ENCODE measurements at regions not wholly inside any gene's neighbourhood (a gene's known extent, or its start where the extent isn't known, plus 50 kb on each side); places are given as distances from the start of the nearest gene placed in this dataset.
"Not testable (repeated sequence)": the region's sequence is repeated elsewhere in the genome, so short reads cannot be mapped to it uniquely, and the experiment has no call there.

DNA sequence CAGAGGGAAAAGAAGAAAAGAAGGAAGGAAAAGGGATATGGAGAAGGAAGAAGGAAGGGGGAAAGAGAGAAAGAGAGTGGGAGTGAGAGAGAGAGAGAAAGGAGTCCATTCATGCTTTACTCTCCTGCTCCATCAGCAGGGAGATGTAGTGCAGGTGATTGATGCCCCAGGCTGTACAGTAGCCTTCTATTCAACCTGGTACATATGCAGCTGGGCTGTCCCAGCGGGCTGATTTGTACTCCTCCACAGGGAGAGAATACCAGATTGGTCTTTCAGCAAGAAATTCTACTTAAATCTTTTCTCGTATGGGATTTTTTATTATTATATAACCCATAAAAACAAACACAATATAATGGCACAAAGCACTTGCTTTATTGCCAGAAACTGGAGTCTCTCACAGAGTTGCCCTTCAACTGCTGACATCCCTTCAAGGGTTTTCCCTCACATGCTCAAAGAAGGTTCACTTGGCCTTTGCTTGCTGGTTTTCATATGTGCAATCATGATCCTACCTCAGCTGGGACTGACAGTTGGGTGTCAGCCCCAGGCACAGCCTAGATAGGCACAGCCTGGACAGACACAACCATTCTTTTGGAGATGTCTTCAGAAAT lies 380.1 kb upstream of the RIOK2 start:
- H3K27ac Mint-ChIP-seq, result no peak overlapping the region
- no peaks in the 10 kb centered on the region for H3K36me3 Mint-ChIP-seq
- H3K9me3 Mint-ChIP-seq, result peaks cover 11% of the 10 kb centered on the region
- TF ChIP-seq, protein P1, sequence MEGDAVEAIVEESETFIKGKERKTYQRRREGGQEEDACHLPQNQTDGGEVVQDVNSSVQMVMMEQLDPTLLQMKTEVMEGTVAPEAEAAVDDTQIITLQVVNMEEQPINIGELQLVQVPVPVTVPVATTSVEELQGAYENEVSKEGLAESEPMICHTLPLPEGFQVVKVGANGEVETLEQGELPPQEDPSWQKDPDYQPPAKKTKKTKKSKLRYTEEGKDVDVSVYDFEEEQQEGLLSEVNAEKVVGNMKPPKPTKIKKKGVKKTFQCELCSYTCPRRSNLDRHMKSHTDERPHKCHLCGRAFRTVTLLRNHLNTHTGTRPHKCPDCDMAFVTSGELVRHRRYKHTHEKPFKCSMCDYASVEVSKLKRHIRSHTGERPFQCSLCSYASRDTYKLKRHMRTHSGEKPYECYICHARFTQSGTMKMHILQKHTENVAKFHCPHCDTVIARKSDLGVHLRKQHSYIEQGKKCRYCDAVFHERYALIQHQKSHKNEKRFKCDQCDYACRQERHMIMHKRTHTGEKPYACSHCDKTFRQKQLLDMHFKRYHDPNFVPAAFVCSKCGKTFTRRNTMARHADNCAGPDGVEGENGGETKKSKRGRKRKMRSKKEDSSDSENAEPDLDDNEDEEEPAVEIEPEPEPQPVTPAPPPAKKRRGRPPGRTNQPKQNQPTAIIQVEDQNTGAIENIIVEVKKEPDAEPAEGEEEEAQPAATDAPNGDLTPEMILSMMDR (conservative IDR thresholded peaks at IDR 0.05), result no peak
- H3K27me3 Mint-ChIP-seq, result no peaks in the 10 kb centered on the region
- no peaks in the 10 kb centered on the region for H3K4me1 Mint-ChIP-seq (ENCODE audit: unreplicated experiment)
- no peak overlapping the region for H3K4me3 Mint-ChIP-seq
- no peak for DNase-seq (ENCODE audit: extremely low spot score, unreplicated experiment)

DNA sequence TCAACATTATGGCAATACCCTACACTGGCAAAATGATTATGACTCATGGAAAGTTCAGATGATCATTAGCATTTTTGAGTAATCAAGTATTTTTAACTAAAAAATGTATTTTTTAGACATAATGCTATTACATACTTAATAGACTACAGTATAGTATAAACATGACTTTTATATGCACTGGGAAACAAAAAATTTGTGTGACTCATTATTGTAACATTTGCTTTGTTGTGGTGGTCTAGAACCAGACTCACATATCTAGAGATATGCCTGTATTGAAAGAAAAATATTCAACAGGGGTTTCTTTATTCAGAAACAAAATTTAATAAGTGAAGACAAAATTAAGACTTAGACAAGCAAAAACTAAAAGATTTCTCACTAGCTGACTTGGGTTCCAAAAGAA lies 385.3 kb upstream of the RIOK2 start:
- Mint-ChIP-seq H3K9me3 (peaks cover 11% of the 10 kb centered on the region), H3K27ac (no peak overlapping the region), H3K36me3 (no peaks in the 10 kb centered on the region), H3K27me3 (no peaks in the 10 kb centered on the region), H3K4me3 (no peak overlapping the region), H3K4me1 (ENCODE audit: unreplicated experiment) (no peaks in the 10 kb centered on the region)
- no peak for DNase-seq (ENCODE audit: extremely low spot score, unreplicated experiment)
- TF ChIP-seq, protein P1 (conservative IDR thresholded peaks at IDR 0.05), result no peak

DNA sequence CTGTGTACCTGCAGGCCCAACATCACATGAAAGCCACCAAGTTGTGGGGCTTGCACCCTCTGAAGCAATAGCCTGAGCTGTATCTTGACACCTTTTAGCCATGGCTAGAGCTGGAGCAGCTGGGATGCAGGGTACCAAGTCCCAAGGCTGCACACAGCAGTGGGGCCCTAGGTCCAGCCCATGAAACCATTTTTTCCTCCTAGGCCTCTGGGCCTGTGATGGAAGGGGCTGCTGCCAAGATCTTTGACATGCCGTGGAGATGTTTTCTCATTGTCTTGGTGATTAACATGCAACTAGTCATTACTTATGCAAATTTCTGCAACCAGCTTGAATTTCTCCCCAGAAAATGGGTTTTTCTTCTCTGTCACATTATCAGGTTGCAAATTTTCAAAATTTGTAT lies 387.2 kb upstream of the RIOK2 start:
- TF ChIP-seq, protein P1 (conservative IDR thresholded peaks at IDR 0.05), result no peak
- no peaks in the 10 kb centered on the region for H3K36me3 Mint-ChIP-seq
- H3K9me3 Mint-ChIP-seq, result peaks cover 11% of the 10 kb centered on the region
- H3K27ac Mint-ChIP-seq, result no peak overlapping the region
- no peaks in the 10 kb centered on the region for H3K27me3 Mint-ChIP-seq
- no peak for DNase-seq (ENCODE audit: extremely low spot score, unreplicated experiment)
- no peaks in the 10 kb centered on the region for H3K4me1 Mint-ChIP-seq (ENCODE audit: unreplicated experiment)
- no peak overlapping the region for H3K4me3 Mint-ChIP-seq

DNA sequence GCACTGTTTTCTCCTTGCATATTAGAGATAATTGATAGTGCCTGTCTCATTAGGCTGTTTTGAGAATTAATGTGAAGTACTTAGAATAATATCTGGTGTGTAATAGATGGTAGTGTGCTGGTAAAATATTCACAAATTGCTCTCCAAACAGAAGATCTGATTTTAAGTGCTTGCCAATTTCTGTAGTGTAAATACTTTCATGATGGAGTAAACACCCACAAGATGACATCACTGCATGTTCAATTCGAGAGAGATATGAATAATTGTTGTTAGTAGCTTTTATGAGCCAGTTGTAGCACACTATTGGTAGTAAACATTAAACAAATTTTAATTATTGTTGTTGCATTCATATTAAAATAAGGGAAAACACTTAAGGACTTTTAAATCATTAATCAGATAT lies 392.3 kb upstream of the RIOK2 start:
- peaks cover 5% of the 10 kb centered on the region for H3K9me3 Mint-ChIP-seq
- no peak overlapping the region for H3K4me3 Mint-ChIP-seq
- no peak overlapping the region for H3K27ac Mint-ChIP-seq
- H3K27me3 Mint-ChIP-seq, result no peaks in the 10 kb centered on the region
- DNase-seq (ENCODE audit: extremely low spot score, unreplicated experiment), result no peak
- no peaks in the 10 kb centered on the region for H3K36me3 Mint-ChIP-seq
- no peaks in the 10 kb centered on the region for H3K4me1 Mint-ChIP-seq (ENCODE audit: unreplicated experiment)
- TF ChIP-seq, protein P1 (conservative IDR thresholded peaks at IDR 0.05), result no peak

DNA sequence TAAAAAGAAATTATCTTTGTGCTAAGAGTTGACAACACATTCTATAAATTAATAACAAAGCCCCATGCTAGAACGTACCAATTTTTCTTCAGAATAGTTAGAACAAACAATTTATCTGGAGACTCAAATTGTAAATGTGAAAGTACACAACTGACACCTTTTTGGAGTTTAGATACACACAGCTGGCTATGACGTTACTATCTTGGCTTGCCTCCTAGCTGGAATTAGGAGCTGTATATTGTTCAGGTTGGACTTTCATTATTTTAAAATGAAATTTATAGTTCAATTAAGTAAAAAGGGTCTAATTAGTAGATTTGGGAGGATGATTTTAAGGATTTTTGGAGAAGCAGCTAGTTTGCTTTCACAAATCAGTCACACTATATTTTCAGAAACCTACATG lies 393.9 kb upstream of the RIOK2 start:
- Mint-ChIP-seq H3K36me3 (no peaks in the 10 kb centered on the region), H3K27me3 (no peaks in the 10 kb centered on the region), H3K4me3 (no peak overlapping the region), H3K4me1 (ENCODE audit: unreplicated experiment) (no peaks in the 10 kb centered on the region), H3K9me3 (peaks cover 5% of the 10 kb centered on the region), H3K27ac (no peak overlapping the region)
- no peak for DNase-seq (ENCODE audit: extremely low spot score, unreplicated experiment)
- TF ChIP-seq, protein P1 (conservative IDR thresholded peaks at IDR 0.05), result no peak

DNA sequence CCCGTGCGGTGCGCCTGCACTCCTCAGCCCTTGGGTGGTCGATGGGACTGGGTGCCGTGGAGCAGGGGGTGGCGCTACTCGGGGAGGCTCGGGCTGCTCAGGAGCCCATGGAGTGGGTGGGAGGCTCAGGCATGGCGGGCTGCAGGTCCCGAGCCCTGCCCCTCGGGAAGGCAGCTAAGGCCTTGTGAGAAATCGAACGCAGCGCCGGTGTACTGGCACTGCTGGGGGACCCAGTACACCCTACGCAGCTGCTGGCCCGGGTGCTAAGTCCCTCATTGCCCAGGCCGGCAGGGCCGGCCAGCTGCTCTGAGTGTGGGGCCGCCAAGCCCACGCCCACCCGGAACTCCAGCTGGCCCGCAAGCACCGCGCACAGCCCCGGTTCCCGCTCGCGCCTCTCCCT lies 396.9 kb upstream of the RIOK2 start:
- H3K4me1 Mint-ChIP-seq (ENCODE audit: unreplicated experiment); H3K27me3 Mint-ChIP-seq: not testable (repeated sequence)

More for the DNA sequence above, 396.9 kb upstream of the RIOK2 start:
- H3K9me3 Mint-ChIP-seq; H3K4me3 Mint-ChIP-seq; DNase-seq (ENCODE audit: extremely low spot score, unreplicated experiment); H3K36me3 Mint-ChIP-seq; H3K27ac Mint-ChIP-seq: not testable (repeated sequence)
